Stimulated activated CD4-positive, alpha-beta T cell treated with anti-CD3 and anti-CD28 coated beads, Interleukin-4, amount 100 ng/mL, for 24 hours (primary cell): ENCODE measurements at regions not wholly inside any gene's neighbourhood (a gene's known extent, or its start where the extent isn't known, plus 50 kb on each side); places are given as distances from the start of the nearest gene placed in this dataset.
A peak's percentile ranks its signal among the peaks of the same experiment; 100 is the strongest.
"Not testable (repeated sequence)": the region's sequence is repeated elsewhere in the genome, so short reads cannot be mapped to it uniquely, and the experiment has no call there.

ENCODE experiments used
- DNase-seq: peaks from one replicate; pipeline ENCODE4 v3.0.0-alpha.2; 2020

- not testable (repeated sequence) for DNase-seq
Observed at GRCh38 chr6:71007298-71007697, 50.4 kb upstream of the B3GAT2 start.

- no peak for DNase-seq
Observed at GRCh38 chr6:71011871-71012371, 55.1 kb upstream of the B3GAT2 start.

GRCh38 chr6:71012866-71013469, 56.1 kb upstream of the B3GAT2 start:
- DNase-seq: peak; percentile 27

GRCh38 chr6:71015392-71015791, 58.5 kb upstream of the B3GAT2 start:
- no peak for DNase-seq

GRCh38 chr6:71028236-71028876, 71.5 kb upstream of the B3GAT2 start:
- no peak for DNase-seq

- no peak for DNase-seq
Observed at GRCh38 chr6:71028877-71029252, 72.0 kb upstream of the B3GAT2 start.

GRCh38 chr6:71029555-71029954, 72.7 kb upstream of the B3GAT2 start:
- no peak for DNase-seq

- no peak for DNase-seq
Observed at GRCh38 chr6:71031912-71032311, 75.1 kb upstream of the B3GAT2 start.

GRCh38 chr6:71033171-71033570, 76.3 kb upstream of the B3GAT2 start:
- no peak for DNase-seq

- DNase-seq: no peak
Observed at GRCh38 chr6:71033890-71034289, 77.0 kb upstream of the B3GAT2 start.

- no peak for DNase-seq
Observed at GRCh38 chr6:71034563-71035345, 77.9 kb upstream of the B3GAT2 start.

- DNase-seq: no peak
Observed at GRCh38 chr6:71035871-71036270, 79.0 kb upstream of the B3GAT2 start.

- DNase-seq: no peak
Observed at GRCh38 chr6:71038711-71039344, 82.0 kb upstream of the B3GAT2 start.

- DNase-seq: no peak
Observed at GRCh38 chr6:71040043-71040442, 83.2 kb upstream of the B3GAT2 start.

- DNase-seq: no peak
Observed at GRCh38 chr6:71040841-71041240, 84.0 kb upstream of the B3GAT2 start.

GRCh38 chr6:71043902-71044301, 87.0 kb upstream of the B3GAT2 start:
- no peak for DNase-seq

- DNase-seq: no peak
Observed at GRCh38 chr6:71044753-71045152, 87.9 kb upstream of the B3GAT2 start.

- DNase-seq: no peak
Observed at GRCh38 chr6:71045296-71045695, 88.4 kb upstream of the B3GAT2 start.

- no peak for DNase-seq
Observed at GRCh38 chr6:71047417-71047816, 90.6 kb upstream of the B3GAT2 start.

- no peak for DNase-seq
Observed at GRCh38 chr6:71048320-71049164, 91.7 kb upstream of the B3GAT2 start.

GRCh38 chr6:71049198-71049770, 92.4 kb upstream of the B3GAT2 start:
- DNase-seq: no peak

GRCh38 chr6:71053475-71053874, 96.6 kb upstream of the B3GAT2 start:
- DNase-seq: no peak
